ENCODE measurements at regions not wholly inside any gene's neighbourhood (a gene's known extent, or its start where the extent isn't known, plus 50 kb on each side); places are given as distances from the start of the nearest gene placed in this dataset.
"Not testable (repeated sequence)": the region's sequence is repeated elsewhere in the genome, so short reads cannot be mapped to it uniquely, and the experiment has no call there.

- DNase-seq = no peak
Measured at GRCh38 chr6:115873901-115874300, 186.8 kb downstream of the FRK start.

- no peak for DNase-seq
Measured at GRCh38 chr6:115870464-115870863, 190.2 kb downstream of the FRK start.

GRCh38 chr6:115865914-115866313 lies 194.8 kb downstream of the FRK start:
- no peak for DNase-seq

- no peak for DNase-seq
Measured at GRCh38 chr6:115863211-115863610, 197.5 kb downstream of the FRK start.

- not testable (repeated sequence) for DNase-seq
Measured at GRCh38 chr6:115861658-115862057, 199.0 kb downstream of the FRK start.

GRCh38 chr6:115859577-115859976 lies 201.1 kb downstream of the FRK start:
- DNase-seq = not testable (repeated sequence)

GRCh38 chr6:115854866-115855665 lies 205.6 kb downstream of the FRK start:
- DNase-seq = no peak

- no peak for DNase-seq
Measured at GRCh38 chr6:115847671-115848070, 213.0 kb downstream of the FRK start.

- no peak for DNase-seq
Measured at GRCh38 chr6:115843945-115844344, 216.7 kb downstream of the FRK start.

GRCh38 chr6:115842338-115842737 lies 218.4 kb downstream of the FRK start:
- DNase-seq = no peak

GRCh38 chr6:115839583-115840181 lies 221.0 kb downstream of the FRK start:
- no peak for DNase-seq

- peak; percentile 9 for DNase-seq
Measured at GRCh38 chr6:115838763-115839401, 221.8 kb downstream of the FRK start.

GRCh38 chr6:115838216-115838615 lies 222.5 kb downstream of the FRK start:
- no peak for DNase-seq

- not testable (repeated sequence) for DNase-seq
Measured at GRCh38 chr6:115836374-115836773, 224.3 kb downstream of the FRK start.

- DNase-seq = no peak
Measured at GRCh38 chr6:115835314-115835713, 225.4 kb downstream of the FRK start.

- DNase-seq = not testable (repeated sequence)
Measured at GRCh38 chr6:115834542-115834941, 226.1 kb downstream of the FRK start.

- no peak for DNase-seq
Measured at GRCh38 chr6:115832786-115833185, 227.9 kb downstream of the FRK start.

- DNase-seq = no peak
Measured at GRCh38 chr6:115832186-115832585, 228.5 kb downstream of the FRK start.

- no peak for DNase-seq
Measured at GRCh38 chr6:115830895-115831294, 229.8 kb downstream of the FRK start.

GRCh38 chr6:115821798-115822197 lies 238.9 kb downstream of the FRK start:
- no peak for DNase-seq

- no peak for DNase-seq
Measured at GRCh38 chr6:115819506-115819905, 241.2 kb downstream of the FRK start.

- DNase-seq = no peak
Measured at GRCh38 chr6:115817161-115817560, 243.5 kb downstream of the FRK start.

GRCh38 chr6:115814907-115815306 lies 245.8 kb downstream of the FRK start:
- DNase-seq = no peak

GRCh38 chr6:115811541-115811940 lies 249.2 kb downstream of the FRK start:
- DNase-seq = no peak

All from HCEC 1CT (cell line).